ENCODE measurements at regions not wholly inside any gene's neighbourhood (a gene's known extent, or its start where the extent isn't known, plus 50 kb on each side); places are given as distances from the start of the nearest gene placed in this dataset.

- Histone ChIP-seq H3K9ac (ENCODE audit: low read depth in 1 of 2, low read length in 2 of 2) (no peak overlapping the region), H3K36me3 (ENCODE audit: control insufficient read depth in 1 of 2, insufficient read depth in 2 of 2, low read length in 2 of 2) (no peaks in the 10 kb centered on the region), H3K4me3 (ENCODE audit: low read depth in 1 of 2, low read length in 2 of 2) (no peak overlapping the region), H3K27me3 (ENCODE audit: control insufficient read depth in 1 of 2, insufficient read depth in 2 of 2, low read length in 2 of 2) (no peaks in the 10 kb centered on the region), H3K4me1 (ENCODE audit: control insufficient read depth in 1 of 2, insufficient read depth in 2 of 2, low read length in 2 of 2) (peaks cover 7% of the 10 kb centered on the region in 2 donors), H3K9me3 (ENCODE audit: control insufficient read depth in 1 of 2, low read length in 2 of 2) (peaks cover 5 to 13% of the 10 kb centered on the region in 2 donors), H3K27ac (ENCODE audit: low read depth, low read length) (no peak overlapping the region)
These were observed 75.8 kb downstream of the CCDC34 start for GRCh38 chr11:27287205-27287604.

DNA sequence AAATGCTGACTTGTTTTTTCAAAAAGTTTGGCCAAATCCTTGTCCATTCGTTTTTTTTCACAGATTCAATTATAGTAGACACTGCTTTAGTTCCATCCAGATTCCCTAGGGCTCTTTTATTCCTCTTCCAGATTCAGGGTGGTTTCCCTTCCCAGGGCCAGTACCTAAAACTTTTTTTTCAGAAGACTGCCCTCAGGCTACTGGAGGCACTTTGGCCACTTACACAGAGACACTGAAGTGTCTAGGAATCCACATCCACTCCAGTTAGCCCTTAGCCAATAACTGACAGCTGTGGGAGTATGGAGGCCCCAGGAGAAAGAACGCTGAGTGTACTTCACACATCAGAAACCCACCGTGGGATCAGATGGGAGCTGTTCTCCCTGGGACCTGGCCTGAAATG lies 77.3 kb downstream of the CCDC34 start:
- Histone ChIP-seq H3K4me1 (ENCODE audit: control insufficient read depth in 1 of 2, insufficient read depth in 2 of 2, low read length in 2 of 2) (peaks cover 0 to 4% of the 10 kb centered on the region in 2 donors), H3K9me3 (ENCODE audit: control insufficient read depth in 1 of 2, low read length in 2 of 2) (peaks cover 0 to 5% of the 10 kb centered on the region in 2 donors), H3K27ac (ENCODE audit: low read depth, low read length) (no peak overlapping the region), H3K4me3 (ENCODE audit: low read depth in 1 of 2, low read length in 2 of 2) (no peak overlapping the region), H3K27me3 (ENCODE audit: control insufficient read depth in 1 of 2, insufficient read depth in 2 of 2, low read length in 2 of 2) (no peaks in the 10 kb centered on the region), H3K9ac (ENCODE audit: low read depth in 1 of 2, low read length in 2 of 2) (no peak overlapping the region), H3K36me3 (ENCODE audit: control insufficient read depth in 1 of 2, insufficient read depth in 2 of 2, low read length in 2 of 2) (no peaks in the 10 kb centered on the region)

- Histone ChIP-seq H3K27ac (ENCODE audit: low read depth, low read length) (no peak overlapping the region), H3K36me3 (ENCODE audit: control insufficient read depth in 1 of 2, insufficient read depth in 2 of 2, low read length in 2 of 2) (no peaks in the 10 kb centered on the region), H3K9me3 (ENCODE audit: control insufficient read depth in 1 of 2, low read length in 2 of 2) (no peaks in the 10 kb centered on the region), H3K27me3 (ENCODE audit: control insufficient read depth in 1 of 2, insufficient read depth in 2 of 2, low read length in 2 of 2) (no peaks in the 10 kb centered on the region), H3K4me1 (ENCODE audit: control insufficient read depth in 1 of 2, insufficient read depth in 2 of 2, low read length in 2 of 2) (peaks cover 0 to 4% of the 10 kb centered on the region in 2 donors), H3K4me3 (ENCODE audit: low read depth in 1 of 2, low read length in 2 of 2) (no peak overlapping the region), H3K9ac (ENCODE audit: low read depth in 1 of 2, low read length in 2 of 2) (no peak overlapping the region)
These were observed 80.2 kb downstream of the CCDC34 start for GRCh38 chr11:27282806-27283205.

DNA sequence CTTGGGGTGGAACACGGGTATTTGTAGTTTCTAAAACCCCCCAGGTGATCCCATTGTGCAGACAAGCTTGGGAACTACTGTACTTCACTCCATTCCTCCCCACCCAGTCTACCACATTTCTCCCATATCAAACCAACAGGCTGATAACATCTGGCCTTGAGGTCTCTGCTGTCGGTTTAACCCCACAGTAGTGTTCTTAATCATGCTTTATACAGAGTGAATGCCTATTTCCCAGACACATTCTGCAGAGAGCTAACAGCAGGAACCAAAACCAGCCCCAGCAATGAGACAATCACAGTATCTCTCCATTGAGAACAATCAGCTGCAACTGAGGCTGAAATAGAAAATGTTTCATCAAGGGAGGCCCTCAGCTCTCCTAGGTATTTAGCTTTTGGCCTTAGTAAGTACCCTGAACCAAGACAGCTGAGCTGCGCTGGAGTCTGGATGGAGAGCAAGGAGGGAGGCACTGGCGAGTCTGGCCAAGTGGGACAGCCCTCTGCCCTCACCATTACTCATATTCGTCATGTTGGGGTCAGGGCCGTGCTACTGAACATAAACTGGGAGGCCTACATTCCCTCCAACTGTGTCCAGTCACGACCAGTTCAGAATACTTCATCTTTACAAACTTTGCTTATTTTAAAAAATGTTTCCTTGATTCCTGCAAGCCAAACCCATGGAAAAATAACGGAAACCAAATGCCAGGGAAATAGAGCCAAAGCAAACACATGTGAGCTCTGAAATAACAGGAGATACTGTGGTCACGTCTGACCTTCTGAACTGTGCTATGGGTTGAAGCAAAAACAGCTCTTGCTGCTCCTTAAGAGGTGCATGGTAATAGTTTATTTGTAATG lies 81.0 kb downstream of the CCDC34 start:
- H3K4me1 ChIP-seq (ENCODE audit: control insufficient read depth in 1 of 2, insufficient read depth in 2 of 2, low read length in 2 of 2) = peaks cover 0 to 4% of the 10 kb centered on the region in 2 donors
- no peaks in the 10 kb centered on the region for H3K9me3 ChIP-seq (ENCODE audit: control insufficient read depth in 1 of 2, low read length in 2 of 2)
- H3K9ac ChIP-seq (ENCODE audit: low read depth in 1 of 2, low read length in 2 of 2) = no peak overlapping the region
- H3K36me3 ChIP-seq (ENCODE audit: control insufficient read depth in 1 of 2, insufficient read depth in 2 of 2, low read length in 2 of 2) = no peaks in the 10 kb centered on the region
- H3K4me3 ChIP-seq (ENCODE audit: low read depth in 1 of 2, low read length in 2 of 2) = no peak overlapping the region
- no peaks in the 10 kb centered on the region for H3K27me3 ChIP-seq (ENCODE audit: control insufficient read depth in 1 of 2, insufficient read depth in 2 of 2, low read length in 2 of 2)
- no peak overlapping the region for H3K27ac ChIP-seq (ENCODE audit: low read depth, low read length)

GRCh38 chr11:27281276-27281675 lies 81.7 kb downstream of the CCDC34 start:
- Histone ChIP-seq H3K4me1 (ENCODE audit: control insufficient read depth in 1 of 2, insufficient read depth in 2 of 2, low read length in 2 of 2) (peaks cover 0 to 4% of the 10 kb centered on the region in 2 donors), H3K36me3 (ENCODE audit: control insufficient read depth in 1 of 2, insufficient read depth in 2 of 2, low read length in 2 of 2) (no peaks in the 10 kb centered on the region), H3K4me3 (ENCODE audit: low read depth in 1 of 2, low read length in 2 of 2) (no peak overlapping the region), H3K9me3 (ENCODE audit: control insufficient read depth in 1 of 2, low read length in 2 of 2) (no peaks in the 10 kb centered on the region), H3K27ac (ENCODE audit: low read depth, low read length) (no peak overlapping the region), H3K27me3 (ENCODE audit: control insufficient read depth in 1 of 2, insufficient read depth in 2 of 2, low read length in 2 of 2) (no peaks in the 10 kb centered on the region), H3K9ac (ENCODE audit: low read depth in 1 of 2, low read length in 2 of 2) (no peak overlapping the region)

DNA sequence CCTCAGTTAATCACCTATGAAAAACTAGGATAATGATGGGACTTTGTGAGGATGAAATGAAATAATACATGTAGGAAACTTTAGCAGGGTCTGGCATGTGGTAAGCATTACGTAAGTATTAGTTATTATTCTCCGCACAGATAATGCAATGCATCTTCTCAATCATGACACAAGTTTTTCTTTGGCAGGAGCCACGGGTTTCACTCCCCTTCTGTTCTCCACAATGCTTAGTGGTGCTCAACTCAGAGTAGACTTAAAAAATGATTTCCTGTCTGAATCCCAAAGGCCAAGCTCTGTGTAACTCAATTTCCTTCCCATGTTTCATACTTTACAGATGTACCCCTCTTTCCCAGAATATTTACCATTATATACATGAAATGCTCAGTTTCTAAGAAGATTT lies 82.9 kb downstream of the CCDC34 start:
- H3K9me3 ChIP-seq (ENCODE audit: control insufficient read depth in 1 of 2, low read length in 2 of 2) = no peaks in the 10 kb centered on the region
- H3K4me1 ChIP-seq (ENCODE audit: control insufficient read depth in 1 of 2, insufficient read depth in 2 of 2, low read length in 2 of 2) = peaks cover 0 to 4% of the 10 kb centered on the region in 2 donors
- no peak overlapping the region for H3K9ac ChIP-seq (ENCODE audit: low read depth in 1 of 2, low read length in 2 of 2)
- H3K4me3 ChIP-seq (ENCODE audit: low read depth in 1 of 2, low read length in 2 of 2) = no peak overlapping the region
- no peaks in the 10 kb centered on the region for H3K36me3 ChIP-seq (ENCODE audit: control insufficient read depth in 1 of 2, insufficient read depth in 2 of 2, low read length in 2 of 2)
- H3K27ac ChIP-seq (ENCODE audit: low read depth, low read length) = no peak overlapping the region
- no peaks in the 10 kb centered on the region for H3K27me3 ChIP-seq (ENCODE audit: control insufficient read depth in 1 of 2, insufficient read depth in 2 of 2, low read length in 2 of 2)

DNA sequence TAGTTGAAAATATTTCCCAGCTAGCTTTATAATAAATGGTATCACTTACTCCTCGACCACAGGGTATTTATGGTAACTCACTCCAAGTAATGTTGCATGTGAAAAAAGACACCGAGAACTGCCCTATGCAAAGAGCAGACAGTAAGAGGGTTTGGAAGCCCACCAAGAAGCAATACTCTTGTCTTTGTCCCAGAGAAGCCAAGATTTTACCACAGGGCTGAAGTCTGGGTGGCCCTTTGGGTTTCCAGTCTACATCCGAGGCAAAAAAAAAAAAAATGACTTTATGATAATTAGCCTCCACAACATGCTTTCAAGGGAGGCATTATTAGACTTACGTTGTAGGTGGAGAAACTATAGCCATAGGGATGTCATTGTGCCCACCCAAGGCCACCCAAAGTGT lies 83.6 kb downstream of the CCDC34 start:
- no peak overlapping the region for H3K4me3 ChIP-seq (ENCODE audit: low read depth in 1 of 2, low read length in 2 of 2)
- no peaks in the 10 kb centered on the region for H3K27me3 ChIP-seq (ENCODE audit: control insufficient read depth in 1 of 2, insufficient read depth in 2 of 2, low read length in 2 of 2)
- no peak overlapping the region for H3K9ac ChIP-seq (ENCODE audit: low read depth in 1 of 2, low read length in 2 of 2)
- H3K36me3 ChIP-seq (ENCODE audit: control insufficient read depth in 1 of 2, insufficient read depth in 2 of 2, low read length in 2 of 2) = no peaks in the 10 kb centered on the region
- peaks cover 0 to 4% of the 10 kb centered on the region in 2 donors for H3K4me1 ChIP-seq (ENCODE audit: control insufficient read depth in 1 of 2, insufficient read depth in 2 of 2, low read length in 2 of 2)
- no peaks in the 10 kb centered on the region for H3K9me3 ChIP-seq (ENCODE audit: control insufficient read depth in 1 of 2, low read length in 2 of 2)
- no peak overlapping the region for H3K27ac ChIP-seq (ENCODE audit: low read depth, low read length)

- H3K36me3 ChIP-seq (ENCODE audit: control insufficient read depth in 1 of 2, insufficient read depth in 2 of 2, low read length in 2 of 2) = no peaks in the 10 kb centered on the region
- H3K27ac ChIP-seq (ENCODE audit: low read depth, low read length) = no peak overlapping the region
- no peak overlapping the region for H3K9ac ChIP-seq (ENCODE audit: low read depth in 1 of 2, low read length in 2 of 2)
- no peaks in the 10 kb centered on the region for H3K9me3 ChIP-seq (ENCODE audit: control insufficient read depth in 1 of 2, low read length in 2 of 2)
- H3K27me3 ChIP-seq (ENCODE audit: control insufficient read depth in 1 of 2, insufficient read depth in 2 of 2, low read length in 2 of 2) = no peaks in the 10 kb centered on the region
- peaks cover 0 to 4% of the 10 kb centered on the region in 2 donors for H3K4me1 ChIP-seq (ENCODE audit: control insufficient read depth in 1 of 2, insufficient read depth in 2 of 2, low read length in 2 of 2)
- H3K4me3 ChIP-seq (ENCODE audit: low read depth in 1 of 2, low read length in 2 of 2) = no peak overlapping the region
These were observed 85.2 kb downstream of the CCDC34 start for GRCh38 chr11:27277843-27278242.

- Histone ChIP-seq H3K4me1 (ENCODE audit: control insufficient read depth in 1 of 2, insufficient read depth in 2 of 2, low read length in 2 of 2) (no peaks in the 10 kb centered on the region), H3K27me3 (ENCODE audit: control insufficient read depth in 1 of 2, insufficient read depth in 2 of 2, low read length in 2 of 2) (no peaks in the 10 kb centered on the region), H3K9me3 (ENCODE audit: control insufficient read depth in 1 of 2, low read length in 2 of 2) (no peaks in the 10 kb centered on the region), H3K4me3 (ENCODE audit: low read depth in 1 of 2, low read length in 2 of 2) (no peak overlapping the region), H3K27ac (ENCODE audit: low read depth, low read length) (no peak overlapping the region), H3K9ac (ENCODE audit: low read depth in 1 of 2, low read length in 2 of 2) (no peak overlapping the region), H3K36me3 (ENCODE audit: control insufficient read depth in 1 of 2, insufficient read depth in 2 of 2, low read length in 2 of 2) (no peaks in the 10 kb centered on the region)
These were observed 86.9 kb downstream of the CCDC34 start for GRCh38 chr11:27276141-27276540.

DNA sequence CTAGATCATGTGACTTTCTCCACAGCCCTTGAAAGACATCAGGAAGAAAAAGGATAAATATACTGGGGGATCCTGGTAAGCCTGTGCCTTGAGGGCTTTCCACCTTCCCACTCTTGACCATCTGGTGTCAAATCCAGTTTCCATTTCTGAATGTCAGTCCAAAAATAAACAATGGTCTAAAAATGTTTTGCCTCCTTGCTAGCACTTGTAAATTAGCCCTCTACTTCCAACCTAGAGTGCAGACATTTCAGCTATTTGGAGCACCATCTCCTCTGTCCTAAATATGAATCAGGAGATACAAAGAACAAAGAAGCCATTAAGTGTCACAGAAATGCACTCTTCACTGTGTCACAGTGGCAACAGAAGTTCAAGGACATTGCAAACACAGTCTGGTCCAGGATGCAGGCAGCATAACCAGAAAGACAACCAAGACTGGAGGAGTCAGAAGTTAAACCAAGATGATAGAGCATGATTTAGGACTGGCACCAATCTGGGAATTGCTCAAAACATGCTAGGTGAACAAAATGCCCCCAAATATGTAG lies 88.1 kb downstream of the CCDC34 start:
- Histone ChIP-seq H3K27me3 (ENCODE audit: control insufficient read depth in 1 of 2, insufficient read depth in 2 of 2, low read length in 2 of 2) (no peaks in the 10 kb centered on the region), H3K36me3 (ENCODE audit: control insufficient read depth in 1 of 2, insufficient read depth in 2 of 2, low read length in 2 of 2) (no peaks in the 10 kb centered on the region), H3K9me3 (ENCODE audit: control insufficient read depth in 1 of 2, low read length in 2 of 2) (no peaks in the 10 kb centered on the region), H3K9ac (ENCODE audit: low read depth in 1 of 2, low read length in 2 of 2) (no peak overlapping the region), H3K27ac (ENCODE audit: low read depth, low read length) (no peak overlapping the region), H3K4me1 (ENCODE audit: control insufficient read depth in 1 of 2, insufficient read depth in 2 of 2, low read length in 2 of 2) (no peaks in the 10 kb centered on the region), H3K4me3 (ENCODE audit: low read depth in 1 of 2, low read length in 2 of 2) (no peak overlapping the region)

All from duodenal mucosa (tissue), 2 donors.